SK-N-SH (cell line): ENCODE measurements at regions not wholly inside any gene's neighbourhood (a gene's known extent, or its start where the extent isn't known, plus 50 kb on each side); places are given as distances from the start of the nearest gene placed in this dataset.

Experiments used
- CTCF ChIA-PET: fragments of 300-600, 350-600 bp; formaldehyde crosslinking; extraction: SDS; loops from one replicate; lab custom pipeline; 2021; lab: Yijun Ruan, JAX
- POLR2A ChIA-PET: fragments of 350-600 bp; sonication (Branson Sonifier 250); formaldehyde crosslinking; extraction: SDS; loops from one replicate; lab custom pipeline; 2020; ENCODE audit warnings: antibody characterized with exemption, inconsistent platforms; lab: Yijun Ruan, JAX
- DNase-seq: peaks from one replicate; pipeline ENCODE4 v3.0.0; 2012
- H2AFZ ChIP-seq: fragments of 200-600 bp; sonication (generic); 2 replicates; pipeline ENCODE4 v1.8.1; 2016; ENCODE audit warnings: antibody characterized with exemption, mild to moderate bottlenecking, low read depth
- H3F3A ChIP-seq: fragments of 200-600 bp; sonication (generic); replicated peaks from 2 replicates; pipeline ENCODE3; 2016; ENCODE audit warnings: antibody characterized with exemption, mild to moderate bottlenecking; ENCODE audit not compliant: insufficient read depth
- H3K27ac ChIP-seq, 2 experiments: fragments of 200-500 bp in 1 of 2; fragments of 200-600 bp in 1 of 2; sonication (Bioruptor generic) in 1 of 2; sonication (generic), shearing (Covaris generic) in 1 of 2; 2 replicates each; pipeline versions ENCODE4 v1.5.1 to v1.6.1; 2014 to 2016; ENCODE audit warnings: low read depth in 2 of 2, inconsistent platforms in 1 of 2, low read length in 1 of 2, mild to moderate bottlenecking in 1 of 2, mixed read lengths in 1 of 2
- H3K27me3 ChIP-seq: fragments of 200-600 bp; sonication (generic), shearing (Covaris generic); 2 replicates; pipeline ENCODE4 v1.6.1; 2016; ENCODE audit warnings: mixed run types; ENCODE audit not compliant: insufficient read depth
- H3K36me3 ChIP-seq, 2 experiments: fragments of 200-500 bp in 1 of 2; fragments of 200-600 bp in 1 of 2; sonication (Bioruptor generic) in 1 of 2; sonication (generic) in 1 of 2; replicated peaks in 1 of 2; 2 replicates each; pipeline versions ENCODE3 to v1.5.1; 2014 to 2016; ENCODE audit warnings: low read length in 1 of 2, mild to moderate bottlenecking in 1 of 2; ENCODE audit not compliant: insufficient read depth in 2 of 2, control insufficient read depth in 1 of 2
- H3K4me1 ChIP-seq, 2 experiments: fragments of 200-500 bp in 1 of 2; fragments of 200-600 bp in 1 of 2; sonication (Bioruptor generic) in 1 of 2; sonication (generic), shearing (Covaris generic) in 1 of 2; 2 replicates each; pipeline versions ENCODE4 v1.5.1 to v1.6.1; 2014 to 2016; ENCODE audit warnings: low read depth in 1 of 2, low read length in 1 of 2, mixed run types in 1 of 2; ENCODE audit not compliant: insufficient read depth in 2 of 2, control insufficient read depth in 1 of 2
- H3K4me2 ChIP-seq: fragments of 200-600 bp; sonication (generic), shearing (Covaris generic); 2 replicates; pipeline ENCODE4 v1.6.1; 2017; ENCODE audit warnings: mixed run types
- H3K4me3 ChIP-seq, 2 experiments: fragments of 200-500 bp in 1 of 2; fragments of 200-600 bp in 1 of 2; sonication (Bioruptor generic) in 1 of 2; sonication (generic), shearing (Covaris generic) in 1 of 2; 2 replicates each; pipeline versions ENCODE4 v1.5.1 to v1.8.1; 2014 to 2016; ENCODE audit warnings: low read depth in 2 of 2, inconsistent platforms in 1 of 2, low read length in 1 of 2, mild to moderate bottlenecking in 1 of 2, mixed read lengths in 1 of 2, moderate library complexity in 1 of 2
- H3K79me2 ChIP-seq: fragments of 200-600 bp; sonication (generic); 2 replicates; pipeline ENCODE4 v1.8.1; 2017; ENCODE audit warnings: mild to moderate bottlenecking; ENCODE audit not compliant: insufficient read depth
- H3K9ac ChIP-seq: fragments of 200-600 bp; sonication (generic); 2 replicates; pipeline ENCODE4 v1.6.1; 2017; ENCODE audit warnings: mixed run types
- H3K9me2 ChIP-seq: fragments of 200-600 bp; sonication (generic); 2 replicates; pipeline ENCODE4 v1.6.1; 2017; ENCODE audit warnings: mixed run types
- H3K9me3 ChIP-seq: fragments of 200-600 bp; sonication (generic); 2 replicates; pipeline ENCODE4 v1.6.1; 2017; ENCODE audit warnings: mixed run types, mild to moderate bottlenecking, moderate library complexity
- H4K20me1 ChIP-seq: fragments of 200-600 bp; sonication (generic); 2 replicates; pipeline ENCODE4 v1.6.1; 2017; ENCODE audit warnings: mild to moderate bottlenecking, mixed run types; ENCODE audit not compliant: insufficient read depth
- CHD2 ChIP-seq: fragments of 150-350 bp; IDR thresholded peaks from 2 replicates; pipeline ENCODE4 v1.6.1; 2018; ENCODE audit warnings: low read length; ENCODE audit not compliant: partially characterized antibody
- EZH2phosphoT487 ChIP-seq: fragments of 200-600 bp; sonication (generic); IDR thresholded peaks from 2 replicates; pipeline ENCODE4 v1.6.1; 2017; ENCODE audit warnings: low read depth, mixed run types, mild to moderate bottlenecking, antibody characterized with exemption, moderate library complexity, borderline replicate concordance
- FOXJ3 ChIP-seq: sonication (generic); formaldehyde crosslinking; IDR thresholded peaks from 2 replicates; pipeline ENCODE4 v1.5.1; 2020; ENCODE audit warnings: mild to moderate bottlenecking, missing genetic modification reagents
- MXI1 ChIP-seq: IDR thresholded peaks from 2 replicates; pipeline ENCODE4 v1.6.1; 2012; ENCODE audit warnings: mild to moderate bottlenecking, low read depth, low read length, improper control_type of control experiment
- REST ChIP-seq: IDR thresholded peaks from 2 replicates; pipeline ENCODE4 v1.6.1; 2012; ENCODE audit warnings: mild to moderate bottlenecking, low read depth, low read length, moderate library complexity
- SMC3 ChIP-seq: IDR thresholded peaks from 2 replicates; pipeline ENCODE4 v1.6.1; 2012; ENCODE audit warnings: low read depth, low read length, improper control_type of control experiment
- TAF1 ChIP-seq: IDR thresholded peaks from 2 replicates; pipeline ENCODE4 v1.6.1; 2012; ENCODE audit warnings: low read depth, mild to moderate bottlenecking, low read length, moderate library complexity, borderline replicate concordance
- TEAD4 ChIP-seq: IDR thresholded peaks from 2 replicates; pipeline ENCODE4 v1.4.0; 2012; ENCODE audit warnings: mild to moderate bottlenecking, borderline replicate concordance; ENCODE audit not compliant: insufficient read depth
- YY1 ChIP-seq: IDR thresholded peaks from 2 replicates; pipeline ENCODE4 v1.4.0; 2012; ENCODE audit warnings: low read depth, mild to moderate bottlenecking
- ZBTB33 ChIP-seq: IDR thresholded peaks from 2 replicates; pipeline ENCODE4 v1.4.0; 2012; ENCODE audit warnings: low read depth, borderline replicate concordance
- WGBS: methylation state at CpG from one replicate; pipeline ENCODE4 v1.1.6; 2017; ENCODE audit warnings: low lambda C conversion rate; 5-methylcytosine and 5-hydroxymethylcytosine counted together

- Histone ChIP-seq H3K4me2 (no peak overlapping the region), H3K9me2 (no peaks in the 10 kb centered on the region), H3K9ac (no peak overlapping the region), H3K79me2 (no peaks in the 10 kb centered on the region), H3K36me3 (no peaks in the 10 kb centered on the region), H3K27ac (no peak overlapping the region), H3K9me3 (no peaks in the 10 kb centered on the region), H2AFZ (no peak overlapping the region), H4K20me1 (no peaks in the 10 kb centered on the region), H3K27me3 (no peaks in the 10 kb centered on the region), H3F3A (peaks cover 5% of the 10 kb centered on the region), H3K4me3 (no peak overlapping the region), H3K4me1 (peaks cover 0 to 5% of the 10 kb centered on the region in 2 experiments; a peak in 1 of 4 replicates)
- POLR2A ChIA-PET, result no interaction called here
- no peak for TF ChIP-seq SMC3
- no peak for DNase-seq
- CTCF ChIA-PET, result interaction anchor here (1.1 to 1.2 kb wide), 2 partner anchors 37 to 58 kb away, joined by 3 to 4 read pairs; no protein-coding TSS in a partner anchor
- WGBS, result 77% methylated on average over 3 of the region's 3 CpGs
Observed at GRCh38 chr2:176496761-176497160, 227.5 kb downstream of the MTX2 start.

- CTCF ChIA-PET, result interaction anchor here (1.2 to 1.7 kb wide), 2 partner anchors 46 to 53 kb away, joined by 5 to 6 read pairs; no protein-coding TSS in a partner anchor
- 76% methylated on average over 1 of the region's 1 CpG for WGBS
- TF ChIP-seq TEAD4 (no peak), YY1 (no peak)
Observed at GRCh38 chr2:176500901-176501300, 231.7 kb downstream of the MTX2 start.

DNA sequence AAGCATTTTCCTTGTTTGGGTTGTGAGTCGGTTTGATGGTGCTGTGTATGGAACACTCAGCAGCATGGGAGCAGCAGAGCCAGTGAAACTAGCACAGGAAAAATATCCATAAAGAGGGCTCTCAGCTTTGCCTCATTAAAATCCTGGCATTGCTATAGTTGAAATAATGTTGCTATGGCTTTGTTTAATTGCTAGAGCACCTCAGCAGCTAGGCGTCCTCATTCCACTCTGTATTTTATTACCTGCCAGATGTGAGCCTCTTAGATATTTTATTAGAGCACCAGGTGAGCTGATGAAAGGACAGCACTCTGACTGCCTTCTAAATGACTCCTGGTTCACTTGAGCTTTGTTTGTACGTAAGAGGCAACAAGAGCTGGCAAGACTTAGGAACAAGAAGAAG is 232.4 kb downstream of the MTX2 start:
- POLR2A ChIA-PET, result no interaction called here
- 56% methylated on average over 3 of the region's 3 CpGs for WGBS
- no peaks in the 10 kb centered on the region for H3K9me3 ChIP-seq
- H3F3A ChIP-seq, result no peaks in the 10 kb centered on the region
- H3K4me1 ChIP-seq, result peaks cover 0 to 16% of the 10 kb centered on the region in 2 experiments; a peak in 2 of 4 replicates
- TF ChIP-seq FOXJ3 (no peak), CHD2 (no peak), REST (no peak), TEAD4 (no peak), TAF1 (no peak), MXI1 (no peak), ZBTB33 (no peak), EZH2phosphoT487 (no peak)
- no peak for DNase-seq
- no peak overlapping the region for H3K4me3 ChIP-seq
- no peaks in the 10 kb centered on the region for H3K9me2 ChIP-seq
- no peak overlapping the region for H3K9ac ChIP-seq
- CTCF ChIA-PET, result interaction anchor here (1.2 kb wide), 1 partner anchor 47 kb away, joined by 5 read pairs; no protein-coding TSS in a partner anchor
- H2AFZ ChIP-seq, result no peak overlapping the region
- H3K36me3 ChIP-seq, result no peaks in the 10 kb centered on the region
- H4K20me1 ChIP-seq, result no peaks in the 10 kb centered on the region
- H3K79me2 ChIP-seq, result no peaks in the 10 kb centered on the region
- H3K4me2 ChIP-seq, result no peak overlapping the region
- no peaks in the 10 kb centered on the region for H3K27me3 ChIP-seq
- H3K27ac ChIP-seq, result no peak overlapping the region

More at GRCh38 chr2:176500901-176501300, 231.7 kb downstream of the MTX2 start:
- H3K27ac ChIP-seq, result no peak overlapping the region
- H3K4me2 ChIP-seq, result no peak overlapping the region
- H4K20me1 ChIP-seq, result no peaks in the 10 kb centered on the region
- no peak for DNase-seq
- no peaks in the 10 kb centered on the region for H3K79me2 ChIP-seq
- peaks cover 0 to 17% of the 10 kb centered on the region in 2 experiments; a peak in 2 of 4 replicates for H3K4me1 ChIP-seq
- no peaks in the 10 kb centered on the region for H3K9me3 ChIP-seq
- H3K4me3 ChIP-seq, result no peak overlapping the region
- H3K36me3 ChIP-seq, result no peaks in the 10 kb centered on the region
- no peak overlapping the region for H3K9ac ChIP-seq
- POLR2A ChIA-PET, result no interaction called here
- no peaks in the 10 kb centered on the region for H3F3A ChIP-seq
- no peaks in the 10 kb centered on the region for H3K9me2 ChIP-seq
- no peaks in the 10 kb centered on the region for H3K27me3 ChIP-seq
- no peak overlapping the region for H2AFZ ChIP-seq
